CD4-positive, alpha-beta T cell treated with Interleukin-21 for 1 hour (primary cell): ENCODE measurements at regions not wholly inside any gene's neighbourhood (a gene's known extent, or its start where the extent isn't known, plus 50 kb on each side); places are given as distances from the start of the nearest gene placed in this dataset.
"Not testable (repeated sequence)": the region's sequence is repeated elsewhere in the genome, so short reads cannot be mapped to it uniquely, and the experiment has no call there.

Experiments
- DNase-seq: peaks from one replicate; pipeline ENCODE4 v3.0.0-alpha.2; 2020

DNA sequence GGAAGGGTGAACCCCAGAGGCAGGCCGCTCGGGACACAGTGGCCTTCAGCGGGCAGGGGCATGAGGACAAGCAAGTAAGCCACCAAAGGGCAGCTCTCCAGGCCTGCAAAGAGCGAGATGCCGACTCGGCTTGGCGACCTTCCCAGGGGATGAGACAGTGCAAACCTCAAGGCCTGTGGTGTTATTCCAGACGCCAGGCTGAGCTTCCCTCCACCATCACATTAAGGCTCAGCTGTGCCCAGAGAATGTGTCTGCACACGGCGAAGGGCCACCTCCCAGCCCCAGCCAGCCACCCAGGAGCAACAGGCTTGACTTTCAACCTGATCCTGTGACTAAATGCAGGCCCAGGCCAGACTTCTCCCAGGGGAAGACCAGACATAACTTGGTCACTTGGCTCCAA lies 251.4 kb downstream of the SOX9 start:
- DNase-seq = no peak

DNA sequence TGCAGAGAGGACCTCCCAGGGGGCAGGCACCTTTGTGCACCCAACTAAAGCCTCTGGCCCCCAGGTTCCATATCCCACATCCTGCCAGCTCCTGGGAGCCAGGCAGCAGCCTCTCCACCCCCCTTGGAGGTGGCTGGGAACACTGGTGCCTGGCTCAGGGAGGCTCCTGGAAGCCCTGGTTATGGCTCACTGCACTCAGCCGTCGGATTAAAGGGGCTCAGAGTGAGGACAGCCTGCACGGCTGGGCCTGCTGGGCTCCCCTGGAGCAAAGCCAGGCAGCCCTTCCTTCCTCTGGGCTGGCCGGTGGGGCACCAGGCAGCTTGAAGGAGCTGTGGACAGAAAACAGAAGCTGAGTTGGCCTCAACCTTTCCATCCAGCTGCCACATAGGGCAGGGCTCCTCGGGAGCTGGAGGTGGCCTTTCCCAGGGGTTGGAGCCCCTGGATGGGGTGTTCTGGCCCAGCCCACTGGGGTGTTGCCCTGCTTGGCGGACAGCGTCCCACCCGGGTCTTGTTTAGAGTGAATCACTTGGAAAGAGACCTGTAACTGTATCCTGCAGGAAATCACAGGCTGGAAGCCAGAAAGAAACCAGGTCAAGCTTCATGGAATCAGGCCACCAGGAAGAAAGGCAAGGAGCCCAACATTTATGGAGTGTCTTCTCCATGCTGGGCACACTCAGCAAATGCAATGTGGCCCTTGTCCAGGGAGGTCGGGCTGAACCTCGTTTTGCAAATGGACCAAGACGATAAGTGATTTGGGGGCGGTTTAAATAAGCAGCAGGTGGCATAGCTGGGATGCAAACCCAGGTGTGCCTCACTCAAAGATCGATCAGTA lies 253.3 kb downstream of the SOX9 start:
- no peak for DNase-seq

- DNase-seq = no peak
These were observed 255.9 kb downstream of the SOX9 start for GRCh38 chr17:72376526-72377345.

DNA sequence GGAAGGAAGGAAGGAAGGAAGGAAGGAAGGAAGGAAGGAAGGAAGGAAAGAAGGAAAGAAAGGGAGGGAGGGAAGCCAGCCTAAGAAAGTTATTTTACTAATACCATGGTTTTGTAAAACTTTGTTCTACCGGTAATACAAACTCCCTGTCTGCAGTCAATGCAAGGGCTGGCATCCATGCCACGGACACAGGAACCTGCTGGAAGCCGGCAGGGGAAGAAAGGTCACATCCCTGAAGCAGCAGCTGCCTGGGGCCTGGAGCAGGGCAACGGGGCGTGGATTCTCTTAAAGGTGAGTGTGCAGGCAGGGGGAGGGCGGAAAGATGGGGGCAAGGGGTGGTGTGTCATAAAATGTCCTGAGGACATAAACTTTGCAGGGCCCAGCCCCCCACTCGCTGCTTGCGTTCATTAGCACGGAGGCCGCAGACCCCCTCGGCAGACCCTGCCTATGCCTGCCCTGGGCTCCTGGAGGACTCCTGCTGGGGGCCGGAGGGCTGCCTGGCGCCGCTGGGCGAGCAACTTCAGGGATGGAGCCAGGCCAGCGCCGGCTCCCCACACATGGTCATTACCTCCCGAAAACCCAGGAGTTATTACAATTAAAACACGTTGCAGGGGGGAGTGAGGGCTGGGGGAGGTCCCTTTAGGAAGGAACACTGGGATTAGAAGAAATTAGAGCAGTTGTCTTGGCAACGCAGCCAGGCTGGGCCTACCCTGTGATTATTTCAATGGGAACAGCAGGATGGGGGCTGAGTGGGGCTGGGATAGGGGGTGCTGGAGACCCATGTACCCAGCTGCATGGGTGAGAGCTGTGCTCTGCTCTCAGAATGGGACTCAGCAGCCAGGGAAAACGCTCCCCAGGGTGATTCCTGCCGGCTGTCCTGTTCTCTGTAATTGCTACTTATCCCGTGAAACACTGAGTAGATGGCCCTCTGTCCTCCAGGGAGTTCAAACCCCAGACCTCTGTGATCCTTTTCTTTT lies 257.9 kb downstream of the SOX9 start:
- DNase-seq = no peak

DNA sequence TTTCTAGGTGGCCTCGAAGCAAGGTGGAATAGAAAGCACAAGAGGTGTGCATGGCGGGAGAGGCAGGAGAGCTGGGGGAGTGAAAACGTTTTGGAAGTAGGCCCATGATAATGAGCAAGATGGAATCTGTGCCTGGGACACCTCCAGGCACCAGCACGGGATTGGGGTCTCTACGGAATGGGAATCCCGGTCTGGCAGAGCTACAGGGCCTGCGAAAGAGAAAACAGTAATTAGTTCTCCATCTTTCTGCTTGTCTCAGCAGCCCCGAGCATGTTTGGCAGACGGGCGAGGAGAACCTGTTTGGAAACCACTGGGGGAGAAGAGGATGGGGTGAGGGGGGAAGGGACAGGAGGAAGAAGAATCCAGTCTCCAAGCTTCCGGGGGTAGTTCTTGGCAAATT lies 258.7 kb downstream of the SOX9 start:
- no peak for DNase-seq

- no peak for DNase-seq
These were observed 259.3 kb downstream of the SOX9 start for GRCh38 chr17:72380120-72380519.

DNA sequence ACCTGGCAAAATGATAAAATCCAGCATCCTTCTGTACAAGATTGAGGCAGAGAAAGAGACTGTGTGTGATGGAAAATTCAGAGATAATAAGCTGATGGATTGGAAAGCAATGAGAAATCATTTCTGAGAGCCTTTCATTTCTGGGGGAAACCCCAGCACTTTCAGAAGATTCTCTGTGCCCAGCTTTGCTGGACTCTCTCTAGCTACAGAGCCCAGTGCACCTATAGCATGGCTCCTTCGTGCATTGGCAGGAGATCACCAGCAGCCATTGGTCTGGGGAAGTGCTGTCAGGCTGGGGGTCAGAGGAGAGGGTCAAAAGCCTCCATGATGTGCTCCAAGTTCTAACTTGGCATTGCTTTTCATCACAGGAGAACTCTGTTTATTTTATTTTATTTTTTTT lies 259.9 kb downstream of the SOX9 start:
- DNase-seq = no peak

DNA sequence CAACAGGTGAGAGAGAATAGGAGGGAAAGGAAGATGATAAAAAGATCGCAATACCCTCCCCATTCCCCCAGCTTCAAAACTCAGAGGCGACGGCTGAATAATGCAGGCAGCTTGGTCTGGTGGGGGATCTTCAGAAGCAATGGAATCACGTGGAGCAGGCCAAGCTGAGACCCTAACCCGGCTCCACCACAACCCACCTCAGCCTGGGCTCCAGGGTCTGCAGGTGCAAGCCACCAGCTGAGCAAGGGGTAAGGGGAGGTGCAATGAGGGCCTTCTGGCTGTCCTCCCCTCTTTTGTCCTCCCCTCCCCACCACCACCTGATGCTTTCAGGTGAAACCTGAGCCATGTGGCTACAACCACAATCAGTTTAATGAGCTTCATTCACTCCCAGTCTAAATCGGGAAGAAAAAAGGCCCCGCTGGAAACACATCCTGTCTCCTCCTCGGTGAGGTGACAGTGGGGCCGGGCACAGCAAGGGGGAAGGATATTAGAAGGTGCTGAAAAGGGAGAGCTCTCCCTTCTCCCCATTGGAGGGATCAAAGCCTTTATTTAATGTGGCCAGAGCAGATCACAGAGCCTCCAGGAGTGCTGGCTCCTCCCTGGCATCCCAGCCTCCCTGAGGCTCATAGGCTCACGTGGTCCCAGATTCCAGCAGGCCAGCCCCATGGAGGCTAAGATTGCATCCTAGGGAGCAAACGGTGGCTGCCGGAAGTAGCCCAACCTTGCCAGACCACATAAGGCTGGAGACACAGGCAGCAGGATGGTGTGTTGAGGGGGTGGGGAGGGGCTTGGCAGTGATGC lies 261.0 kb downstream of the SOX9 start:
- DNase-seq = no peak

DNA sequence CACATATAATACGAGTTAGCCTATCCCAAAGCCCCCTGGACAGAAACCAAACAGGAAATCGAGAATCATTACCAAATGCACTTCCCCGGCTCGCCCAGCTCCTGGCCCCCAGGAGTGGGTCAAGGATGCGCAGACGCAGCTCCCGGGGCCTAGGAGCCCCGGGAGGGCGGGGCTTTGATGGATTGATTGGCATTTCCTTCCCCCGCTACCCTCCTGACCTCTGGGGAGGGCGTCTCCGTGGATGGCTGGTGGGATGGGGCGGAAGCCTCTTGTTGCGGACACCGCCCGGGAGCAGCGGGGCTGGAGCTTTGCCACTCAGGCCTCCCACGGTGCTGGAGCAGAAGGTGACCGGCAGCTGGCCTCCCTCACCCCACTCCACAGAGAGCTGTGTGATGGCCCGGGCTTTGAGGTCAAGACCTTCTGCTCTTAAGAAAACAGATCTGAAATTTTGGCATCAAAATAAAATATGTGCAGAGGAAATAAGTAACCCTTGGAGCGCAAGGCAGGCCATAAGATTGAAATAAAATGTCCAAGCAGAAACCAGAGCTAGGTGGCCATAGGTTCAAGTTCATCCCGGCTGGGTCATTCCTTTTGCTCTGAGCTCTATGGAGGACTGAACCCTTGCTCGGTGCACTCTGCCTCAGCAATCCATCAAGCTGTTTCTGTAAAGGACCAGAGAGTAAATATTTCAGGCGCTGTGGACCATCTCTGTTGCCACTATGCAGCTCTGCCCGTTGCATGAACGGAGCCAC lies 262.3 kb downstream of the SOX9 start:
- no peak for DNase-seq

- DNase-seq = no peak
These were observed 264.7 kb downstream of the SOX9 start for GRCh38 chr17:72385475-72385874.

DNA sequence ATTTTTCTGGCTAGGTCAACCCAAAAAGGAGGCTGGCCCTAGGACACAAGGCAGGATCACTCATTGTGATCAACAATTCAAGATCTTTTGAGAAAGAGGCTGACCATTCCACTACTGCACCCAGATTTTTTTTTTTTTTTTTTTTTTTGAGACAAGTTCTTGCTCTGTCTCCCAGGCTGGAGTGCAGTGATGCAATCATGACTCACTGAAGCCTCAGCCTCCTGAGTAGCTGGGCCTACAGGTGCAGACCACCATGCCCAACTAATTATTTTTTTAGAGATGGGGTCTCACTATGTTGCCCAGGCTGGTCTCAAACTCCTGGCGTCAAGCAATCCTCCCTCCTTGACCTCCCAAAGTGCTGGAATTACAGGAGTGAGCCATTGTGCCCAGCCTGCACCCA lies 265.4 kb downstream of the SOX9 start:
- not testable (repeated sequence) for DNase-seq

DNA sequence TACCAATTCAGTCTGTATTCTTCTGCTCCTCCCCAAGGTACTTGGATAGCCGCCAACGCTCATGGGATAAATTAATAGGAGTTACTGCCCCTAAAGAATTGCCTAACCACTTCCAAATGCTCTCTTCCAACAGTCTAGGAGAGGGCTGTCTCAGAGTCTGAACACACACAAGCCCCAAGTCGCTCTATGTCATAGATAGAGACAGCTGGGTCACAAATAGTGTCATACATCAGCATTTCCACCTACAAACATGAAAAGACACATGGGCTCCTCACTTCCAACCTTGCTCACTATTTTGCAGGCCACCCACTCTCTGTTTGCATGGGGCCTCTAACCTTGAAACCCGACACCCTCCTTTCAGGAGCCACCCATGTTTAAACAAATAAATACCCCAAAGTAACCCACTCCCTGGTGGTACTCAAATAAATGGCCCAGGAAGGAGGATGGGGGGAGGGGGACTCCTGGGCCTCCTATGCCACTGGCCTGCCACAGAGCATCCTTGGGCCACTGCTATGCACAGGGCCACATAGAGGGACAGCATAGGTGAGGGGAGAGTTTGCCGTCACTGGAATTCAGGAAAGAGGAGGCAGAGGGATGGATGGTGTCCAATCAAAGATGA lies 265.9 kb downstream of the SOX9 start:
- no peak for DNase-seq

GRCh38 chr17:72387487-72387886 lies 266.7 kb downstream of the SOX9 start:
- no peak for DNase-seq

DNA sequence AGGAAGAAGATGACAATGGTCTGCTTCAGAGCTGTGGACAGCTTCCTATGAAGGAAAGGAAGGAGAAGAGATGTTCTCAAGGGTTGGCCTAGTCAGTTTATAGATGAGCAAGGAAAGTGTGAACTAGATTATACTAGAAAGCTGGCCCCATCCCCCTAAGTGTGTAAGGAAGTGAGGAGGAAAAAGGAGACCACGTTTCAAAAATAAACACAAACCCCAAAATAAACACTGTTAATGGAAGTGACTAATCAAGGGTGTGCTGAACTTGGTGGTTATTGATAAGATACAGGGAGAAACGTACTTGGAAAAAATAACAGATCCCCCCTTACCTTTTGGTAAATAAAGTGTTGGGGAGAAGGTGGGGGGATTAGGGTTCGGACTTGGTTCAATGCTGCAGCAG lies 267.1 kb downstream of the SOX9 start:
- DNase-seq = no peak

DNA sequence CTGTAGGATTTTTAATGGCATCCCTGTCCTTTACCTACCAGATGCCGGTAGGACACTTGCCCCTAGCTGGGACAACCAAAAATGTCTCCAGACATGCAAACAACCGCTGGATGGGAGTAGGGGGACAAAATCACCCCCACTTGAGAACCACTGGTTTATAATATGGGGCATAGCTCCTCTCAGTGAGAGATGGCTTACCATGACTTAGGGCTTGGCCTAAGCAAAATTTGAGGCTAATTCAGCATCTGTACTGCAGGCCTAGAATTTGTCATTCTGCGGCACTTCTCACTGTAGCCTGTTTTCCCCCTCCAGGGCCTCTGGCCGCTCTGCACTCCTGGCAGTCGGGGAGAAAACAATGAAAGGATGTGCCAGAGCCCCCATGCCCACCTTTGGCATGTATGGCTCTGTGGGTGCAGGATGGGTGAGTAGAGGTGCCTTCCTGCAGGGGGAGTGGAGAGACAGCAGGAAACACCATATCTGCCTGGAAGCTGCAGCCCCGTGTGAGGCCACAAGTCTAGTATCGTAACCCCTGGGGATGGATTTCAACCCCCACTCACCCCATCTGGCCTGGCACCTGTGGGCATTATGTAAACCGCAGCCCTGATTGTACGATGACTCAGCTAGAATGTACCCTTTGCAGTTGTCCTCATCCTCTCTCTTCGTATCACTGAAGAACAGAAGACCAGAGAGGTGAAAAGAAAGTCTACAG lies 268.1 kb downstream of the SOX9 start:
- DNase-seq = no peak

GRCh38 chr17:72390675-72391508 lies 270.1 kb downstream of the SOX9 start:
- no peak for DNase-seq

GRCh38 chr17:72392056-72393010 lies 271.5 kb downstream of the SOX9 start:
- no peak for DNase-seq

DNA sequence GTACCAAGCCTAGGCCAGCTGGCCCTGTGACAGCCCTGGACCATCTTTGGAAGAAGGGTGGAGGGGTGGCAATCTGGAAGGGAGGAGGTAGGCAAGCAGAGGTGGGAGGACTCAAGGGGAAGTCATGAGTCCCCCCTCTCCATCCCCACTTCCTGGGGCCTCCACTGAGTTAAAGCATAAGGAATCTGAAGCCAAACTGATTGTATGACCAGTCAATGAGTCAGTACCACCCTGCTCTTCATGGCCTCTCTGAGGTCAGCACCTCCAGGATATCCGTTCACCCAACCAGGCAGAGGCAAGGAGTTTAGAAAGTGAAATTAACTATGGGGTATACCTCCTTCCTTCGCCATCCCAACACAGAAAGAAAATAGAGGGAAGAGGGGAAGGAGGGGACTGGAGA lies 272.7 kb downstream of the SOX9 start:
- DNase-seq = no peak
